Dendritic cell treated with granulocyte-macrophage colony-stimulating factor and Interleukin-4, amounts not matched to agents 40 ng/mL and 50 ng/mL, for 4 days (primary cell): ENCODE measurements at regions not wholly inside any gene's neighbourhood (a gene's known extent, or its start where the extent isn't known, plus 50 kb on each side); places are given as distances from the start of the nearest gene placed in this dataset.

ENCODE experiments used
- H3K27ac Mint-ChIP-seq: one replicate; pipeline ENCODE4 v1.8.0; 2022; ENCODE audit warnings: mild to moderate bottlenecking, mixed read lengths
- H3K27me3 Mint-ChIP-seq: one replicate; pipeline ENCODE4 v1.8.0; 2022; ENCODE audit warnings: mild to moderate bottlenecking, mixed read lengths
- H3K36me3 Mint-ChIP-seq: one replicate; pipeline ENCODE4 v1.8.0; 2022; ENCODE audit warnings: low read depth, mixed read lengths
- H3K4me1 Mint-ChIP-seq: one replicate; pipeline ENCODE4 v1.8.0; 2022; ENCODE audit warnings: low read depth, mixed read lengths
- H3K4me3 Mint-ChIP-seq: one replicate; pipeline ENCODE4 v1.8.0; 2022; ENCODE audit warnings: mild to moderate bottlenecking, moderate library complexity, mixed read lengths
- H3K9me3 Mint-ChIP-seq: one replicate; pipeline ENCODE4 v1.8.0; 2022; ENCODE audit warnings: mixed read lengths
- intact Hi-C: fragments of 100-400 bp; cut with micrococcal nuclease; formaldehyde crosslinking; loops from one replicate; pipeline ENCODE4 v1.15.0; 2022

- H3K27me3 Mint-ChIP-seq: peaks cover 1% of the 10 kb centered on the region
- peaks cover 12% of the 10 kb centered on the region for H3K9me3 Mint-ChIP-seq
- H3K27ac Mint-ChIP-seq: no peak overlapping the region
- H3K4me1 Mint-ChIP-seq: no peaks in the 10 kb centered on the region
- no peaks in the 10 kb centered on the region for H3K36me3 Mint-ChIP-seq
- intact Hi-C loops: no loop called here
- no peak overlapping the region for H3K4me3 Mint-ChIP-seq
Observed at GRCh38 chr10:117892681-117893220, 154.0 kb downstream of the RAB11FIP2 start.

GRCh38 chr10:117894339-117894738 is 152.4 kb downstream of the RAB11FIP2 start:
- H3K36me3 Mint-ChIP-seq: no peaks in the 10 kb centered on the region
- peaks cover 12% of the 10 kb centered on the region for H3K9me3 Mint-ChIP-seq
- intact Hi-C loops: no loop called here
- H3K27ac Mint-ChIP-seq: no peak overlapping the region
- no peaks in the 10 kb centered on the region for H3K4me1 Mint-ChIP-seq
- H3K4me3 Mint-ChIP-seq: no peak overlapping the region
- H3K27me3 Mint-ChIP-seq: peaks cover 1% of the 10 kb centered on the region

- Mint-ChIP-seq H3K27ac (no peak overlapping the region), H3K4me1 (no peaks in the 10 kb centered on the region), H3K27me3 (peaks cover 1% of the 10 kb centered on the region), H3K36me3 (no peaks in the 10 kb centered on the region), H3K9me3 (peaks cover 12% of the 10 kb centered on the region), H3K4me3 (no peak overlapping the region)
- intact Hi-C loops: no loop called here
Observed at GRCh38 chr10:117896517-117896916, 150.2 kb downstream of the RAB11FIP2 start.

GRCh38 chr10:117899181-117899683 is 147.5 kb downstream of the RAB11FIP2 start:
- no peak overlapping the region for H3K27ac Mint-ChIP-seq
- peaks cover 2% of the 10 kb centered on the region for H3K27me3 Mint-ChIP-seq
- no peaks in the 10 kb centered on the region for H3K4me1 Mint-ChIP-seq
- H3K36me3 Mint-ChIP-seq: no peaks in the 10 kb centered on the region
- intact Hi-C loops: no loop called here
- no peak overlapping the region for H3K4me3 Mint-ChIP-seq
- peaks cover 12% of the 10 kb centered on the region for H3K9me3 Mint-ChIP-seq

- Mint-ChIP-seq H3K36me3 (no peaks in the 10 kb centered on the region), H3K27ac (no peak overlapping the region), H3K9me3 (peaks cover 12% of the 10 kb centered on the region), H3K4me1 (no peaks in the 10 kb centered on the region), H3K27me3 (peaks cover 1% of the 10 kb centered on the region), H3K4me3 (no peak overlapping the region)
- intact Hi-C loops: no loop called here
Observed at GRCh38 chr10:117900280-117900679, 146.5 kb downstream of the RAB11FIP2 start.

- Mint-ChIP-seq H3K27me3 (peaks cover 1% of the 10 kb centered on the region), H3K36me3 (no peaks in the 10 kb centered on the region), H3K4me1 (no peaks in the 10 kb centered on the region), H3K27ac (no peak overlapping the region), H3K9me3 (no peaks in the 10 kb centered on the region), H3K4me3 (no peak overlapping the region)
- intact Hi-C loops: no loop called here
Observed at GRCh38 chr10:117903854-117904253, 142.9 kb downstream of the RAB11FIP2 start.

- no peak overlapping the region for H3K4me3 Mint-ChIP-seq
- H3K4me1 Mint-ChIP-seq: no peaks in the 10 kb centered on the region
- no peaks in the 10 kb centered on the region for H3K9me3 Mint-ChIP-seq
- no peak overlapping the region for H3K27ac Mint-ChIP-seq
- peaks cover 1% of the 10 kb centered on the region for H3K27me3 Mint-ChIP-seq
- intact Hi-C loops: no loop called here
- H3K36me3 Mint-ChIP-seq: no peaks in the 10 kb centered on the region
Observed at GRCh38 chr10:117905404-117905803, 141.3 kb downstream of the RAB11FIP2 start.

- H3K36me3 Mint-ChIP-seq: no peaks in the 10 kb centered on the region
- H3K4me3 Mint-ChIP-seq: no peak overlapping the region
- H3K4me1 Mint-ChIP-seq: no peaks in the 10 kb centered on the region
- H3K27ac Mint-ChIP-seq: no peak overlapping the region
- no peaks in the 10 kb centered on the region for H3K27me3 Mint-ChIP-seq
- intact Hi-C loops: no loop called here
- no peaks in the 10 kb centered on the region for H3K9me3 Mint-ChIP-seq
Observed at GRCh38 chr10:117911684-117912083, 135.1 kb downstream of the RAB11FIP2 start.

- no peak overlapping the region for H3K4me3 Mint-ChIP-seq
- intact Hi-C loops: no loop called here
- H3K9me3 Mint-ChIP-seq: no peaks in the 10 kb centered on the region
- H3K27ac Mint-ChIP-seq: no peak overlapping the region
- H3K36me3 Mint-ChIP-seq: no peaks in the 10 kb centered on the region
- H3K4me1 Mint-ChIP-seq: no peaks in the 10 kb centered on the region
- no peaks in the 10 kb centered on the region for H3K27me3 Mint-ChIP-seq
Observed at GRCh38 chr10:117914334-117914733, 132.4 kb downstream of the RAB11FIP2 start.

GRCh38 chr10:117920956-117921355 is 125.8 kb downstream of the RAB11FIP2 start:
- Mint-ChIP-seq H3K4me3 (no peak overlapping the region), H3K27ac (no peak overlapping the region), H3K36me3 (no peaks in the 10 kb centered on the region), H3K27me3 (no peaks in the 10 kb centered on the region), H3K4me1 (no peaks in the 10 kb centered on the region), H3K9me3 (no peaks in the 10 kb centered on the region)
- intact Hi-C loops: no loop called here

- Mint-ChIP-seq H3K9me3 (no peaks in the 10 kb centered on the region), H3K4me1 (no peaks in the 10 kb centered on the region), H3K27ac (no peak overlapping the region), H3K36me3 (no peaks in the 10 kb centered on the region), H3K27me3 (no peaks in the 10 kb centered on the region), H3K4me3 (no peak overlapping the region)
- intact Hi-C loops: no loop called here
Observed at GRCh38 chr10:117921421-117921820, 125.3 kb downstream of the RAB11FIP2 start.

- no peak overlapping the region for H3K4me3 Mint-ChIP-seq
- H3K36me3 Mint-ChIP-seq: no peaks in the 10 kb centered on the region
- no peak overlapping the region for H3K27ac Mint-ChIP-seq
- no peaks in the 10 kb centered on the region for H3K9me3 Mint-ChIP-seq
- no peaks in the 10 kb centered on the region for H3K4me1 Mint-ChIP-seq
- intact Hi-C loops: no loop called here
- H3K27me3 Mint-ChIP-seq: no peaks in the 10 kb centered on the region
Observed at GRCh38 chr10:117924820-117925219, 121.9 kb downstream of the RAB11FIP2 start.

GRCh38 chr10:117925369-117925768 is 121.4 kb downstream of the RAB11FIP2 start:
- intact Hi-C loops: no loop called here
- no peaks in the 10 kb centered on the region for H3K36me3 Mint-ChIP-seq
- no peaks in the 10 kb centered on the region for H3K27me3 Mint-ChIP-seq
- H3K27ac Mint-ChIP-seq: no peak overlapping the region
- no peaks in the 10 kb centered on the region for H3K4me1 Mint-ChIP-seq
- no peaks in the 10 kb centered on the region for H3K9me3 Mint-ChIP-seq
- H3K4me3 Mint-ChIP-seq: no peak overlapping the region

- no peaks in the 10 kb centered on the region for H3K4me1 Mint-ChIP-seq
- H3K4me3 Mint-ChIP-seq: no peak overlapping the region
- H3K9me3 Mint-ChIP-seq: no peaks in the 10 kb centered on the region
- no peaks in the 10 kb centered on the region for H3K36me3 Mint-ChIP-seq
- no peak overlapping the region for H3K27ac Mint-ChIP-seq
- intact Hi-C loops: no loop called here
- no peaks in the 10 kb centered on the region for H3K27me3 Mint-ChIP-seq
Observed at GRCh38 chr10:117926491-117926890, 120.2 kb downstream of the RAB11FIP2 start.

- H3K27me3 Mint-ChIP-seq: no peaks in the 10 kb centered on the region
- H3K36me3 Mint-ChIP-seq: no peaks in the 10 kb centered on the region
- no peak overlapping the region for H3K27ac Mint-ChIP-seq
Observed at GRCh38 chr10:117927332-117927731, 119.4 kb downstream of the RAB11FIP2 start.

More at GRCh38 chr10:117927332-117927731, 119.4 kb downstream of the RAB11FIP2 start:
- no peaks in the 10 kb centered on the region for H3K4me1 Mint-ChIP-seq
- no peak overlapping the region for H3K4me3 Mint-ChIP-seq
- intact Hi-C loops: no loop called here
- H3K9me3 Mint-ChIP-seq: no peaks in the 10 kb centered on the region
